Panc1 (cell line): ENCODE measurements at regions not wholly inside any gene's neighbourhood (a gene's known extent, or its start where the extent isn't known, plus 50 kb on each side); places are given as distances from the start of the nearest gene placed in this dataset.

Experiments
- ATAC-seq: fragments of 200-7000 bp; cut with Tn5 transposase; 2 replicates; pipeline ENCODE4 v1.9.1; 2020; ENCODE audit warnings: mild to moderate bottlenecking, moderate library complexity
- BruUV-seq: library from RNA; stranded (reverse); fragments of 400-500 nt; replicated peaks from 2 replicates; lab custom pipeline; 2021; lab: Mats Ljungman, UMichigan
- CTCF ChIA-PET: fragments of 300-600 bp; sonication (Branson Sonifier 250); formaldehyde crosslinking; loops from one replicate; lab custom pipeline; 2022; ENCODE audit warnings: antibody characterized with exemption; lab: Charles Lee
- POLR2A ChIA-PET: fragments of 300-600 bp; sonication (Branson Sonifier 250); formaldehyde crosslinking; loops from one replicate; lab custom pipeline; 2022; ENCODE audit warnings: antibody characterized with exemption; lab: Charles Lee
- DNase-seq: peaks from one replicate; pipeline ENCODE4 v3.0.0-alpha.2; 2010; ENCODE audit warnings: low read depth, low spot score
- H3K27ac ChIP-seq: 2 replicates; pipeline ENCODE4 v1.5.1; 2011; ENCODE audit warnings: mild to moderate bottlenecking, low read length, inconsistent platforms
- H3K27me3 ChIP-seq: fragments of 200-500 bp; sonication (Bioruptor generic); 2 replicates; pipeline ENCODE4 v1.6.0; 2014; ENCODE audit warnings: low read length, inconsistent platforms; ENCODE audit not compliant: control insufficient read depth, insufficient read depth
- H3K36me3 ChIP-seq: fragments of 200-500 bp; sonication (Bioruptor generic); 2 replicates; pipeline ENCODE4 v1.5.1; 2014; ENCODE audit warnings: inconsistent platforms, mild to moderate bottlenecking, low read length, moderate library complexity; ENCODE audit not compliant: control insufficient read depth, insufficient read depth
- H3K4me1 ChIP-seq: 2 replicates; pipeline ENCODE4 v1.5.1; 2011; ENCODE audit warnings: inconsistent platforms, mild to moderate bottlenecking, low read length, moderate library complexity; ENCODE audit not compliant: control insufficient read depth, insufficient read depth
- H3K4me3 ChIP-seq, 2 experiments: 2 replicates each; pipeline ENCODE4 v1.5.1; 2011 to 2012; ENCODE audit warnings: low read depth in 2 of 2, low read length in 2 of 2, mild to moderate bottlenecking in 2 of 2, inconsistent platforms in 1 of 2, moderate library complexity in 1 of 2
- H3K9me3 ChIP-seq: fragments of 200-500 bp; sonication (Bioruptor generic); 2 replicates; pipeline ENCODE4 v1.5.1; 2014; ENCODE audit warnings: low read depth, mild to moderate bottlenecking, inconsistent platforms, low read length, moderate library complexity; ENCODE audit not compliant: control insufficient read depth, insufficient read depth
- CTCF ChIP-seq: fragments of 450-650 bp; IDR thresholded peaks from 2 replicates; pipeline ENCODE4 v1.5.1; 2017; ENCODE audit warnings: mild to moderate bottlenecking
- POLR2AphosphoS5 ChIP-seq: IDR thresholded peaks from 2 replicates; pipeline ENCODE4 v1.6.1; 2012; ENCODE audit warnings: mild to moderate bottlenecking, low read depth, low read length, moderate library complexity
- SIN3A ChIP-seq: IDR thresholded peaks from 2 replicates; pipeline ENCODE4 v1.6.1; 2012; ENCODE audit warnings: low read depth, mild to moderate bottlenecking, low read length, moderate library complexity, borderline replicate concordance; ENCODE audit not compliant: insufficient read depth
- TCF7L2 ChIP-seq: IDR thresholded peaks from 2 replicates; pipeline ENCODE4 v1.6.1; 2011; ENCODE audit warnings: mild to moderate bottlenecking, low read depth, low read length, inconsistent platforms
- in situ Hi-C: cut with HindIII; loops from 2 replicates; pipeline ENCODE4 v1.10.0; 2016; ENCODE audit warnings: low sequenced_read_pairs, low pct_unique_long_range_greater_than_20kb
- intact Hi-C: fragments of 100-400 bp; cut with micrococcal nuclease; formaldehyde crosslinking; loops from one replicate; pipeline ENCODE4 v1.10.0; 2022; ENCODE audit not compliant: unreplicated experiment
- TF ChIP-seq, protein P1 (sequence below), 2 experiments: IDR thresholded peaks; 2 replicates each; pipeline ENCODE4 v1.6.1; 2011 to 2012; ENCODE audit warnings: low read depth in 2 of 2, control low read depth in 1 of 2, low read length in 1 of 2, mild to moderate bottlenecking in 1 of 2, moderate library complexity in 1 of 2; ENCODE audit not compliant: insufficient read depth in 1 of 2

GRCh38 chr13:82088781-82089180, 1747.9 kb upstream of the SPRY2 start:
- no TSS peak for BruUV-seq
- no peaks in the 10 kb centered on the region for H3K9me3 ChIP-seq
- DNase-seq (no peak), ATAC-seq (no peak)
- CTCF ChIA-PET, result no interaction called here
- H3K27me3 ChIP-seq, result no peaks in the 10 kb centered on the region
- TF ChIP-seq TCF7L2 (no peak), POLR2AphosphoS5 (no peak), SIN3A (no peak), CTCF (no peak)
- TF ChIP-seq, protein P1, sequence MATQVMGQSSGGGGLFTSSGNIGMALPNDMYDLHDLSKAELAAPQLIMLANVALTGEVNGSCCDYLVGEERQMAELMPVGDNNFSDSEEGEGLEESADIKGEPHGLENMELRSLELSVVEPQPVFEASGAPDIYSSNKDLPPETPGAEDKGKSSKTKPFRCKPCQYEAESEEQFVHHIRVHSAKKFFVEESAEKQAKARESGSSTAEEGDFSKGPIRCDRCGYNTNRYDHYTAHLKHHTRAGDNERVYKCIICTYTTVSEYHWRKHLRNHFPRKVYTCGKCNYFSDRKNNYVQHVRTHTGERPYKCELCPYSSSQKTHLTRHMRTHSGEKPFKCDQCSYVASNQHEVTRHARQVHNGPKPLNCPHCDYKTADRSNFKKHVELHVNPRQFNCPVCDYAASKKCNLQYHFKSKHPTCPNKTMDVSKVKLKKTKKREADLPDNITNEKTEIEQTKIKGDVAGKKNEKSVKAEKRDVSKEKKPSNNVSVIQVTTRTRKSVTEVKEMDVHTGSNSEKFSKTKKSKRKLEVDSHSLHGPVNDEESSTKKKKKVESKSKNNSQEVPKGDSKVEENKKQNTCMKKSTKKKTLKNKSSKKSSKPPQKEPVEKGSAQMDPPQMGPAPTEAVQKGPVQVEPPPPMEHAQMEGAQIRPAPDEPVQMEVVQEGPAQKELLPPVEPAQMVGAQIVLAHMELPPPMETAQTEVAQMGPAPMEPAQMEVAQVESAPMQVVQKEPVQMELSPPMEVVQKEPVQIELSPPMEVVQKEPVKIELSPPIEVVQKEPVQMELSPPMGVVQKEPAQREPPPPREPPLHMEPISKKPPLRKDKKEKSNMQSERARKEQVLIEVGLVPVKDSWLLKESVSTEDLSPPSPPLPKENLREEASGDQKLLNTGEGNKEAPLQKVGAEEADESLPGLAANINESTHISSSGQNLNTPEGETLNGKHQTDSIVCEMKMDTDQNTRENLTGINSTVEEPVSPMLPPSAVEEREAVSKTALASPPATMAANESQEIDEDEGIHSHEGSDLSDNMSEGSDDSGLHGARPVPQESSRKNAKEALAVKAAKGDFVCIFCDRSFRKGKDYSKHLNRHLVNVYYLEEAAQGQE (IDR thresholded peaks at IDR 0.05; ENCODE audit: insufficient read depth in 1 of 2, low read depth in 2 of 2, low read length in 1 of 2), result no peak
- H3K27ac ChIP-seq, result no peak overlapping the region
- intact Hi-C loops (no loop called here), in situ Hi-C loops (no loop called here)
- H3K4me1 ChIP-seq, result no peaks in the 10 kb centered on the region
- POLR2A ChIA-PET, result no interaction called here
- H3K36me3 ChIP-seq, result no peaks in the 10 kb centered on the region
- no peak overlapping the region for H3K4me3 ChIP-seq

DNA sequence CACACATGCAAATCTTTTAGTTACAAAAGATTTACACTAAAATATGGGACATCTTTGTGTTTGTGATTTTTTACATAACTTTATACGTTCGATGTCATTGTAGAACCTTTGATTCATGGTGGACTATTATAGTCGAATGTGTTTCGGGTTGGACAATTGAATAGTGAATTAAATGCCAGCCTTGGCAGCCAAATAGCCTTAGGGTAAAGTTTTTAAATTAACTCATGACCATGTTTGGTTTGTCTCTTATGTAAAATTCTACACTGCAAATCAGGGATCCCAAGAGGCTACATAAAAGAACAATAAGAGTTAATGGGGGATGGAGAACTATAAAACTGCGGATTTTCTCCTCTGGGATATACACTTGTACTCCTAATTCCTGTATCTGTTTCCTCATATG, 1735.6 kb upstream of the SPRY2 start:
- H3K9me3 ChIP-seq, result no peaks in the 10 kb centered on the region
- ChIA-PET CTCF (no interaction called here), POLR2A (no interaction called here)
- intact Hi-C loops, result no loop called here
- no peak overlapping the region for H3K27ac ChIP-seq
- no peaks in the 10 kb centered on the region for H3K36me3 ChIP-seq
- H3K4me3 ChIP-seq, result no peak overlapping the region
- H3K27me3 ChIP-seq, result no peaks in the 10 kb centered on the region
- no peak for TF ChIP-seq SIN3A
- no peak for TF ChIP-seq POLR2AphosphoS5
- no peak for TF ChIP-seq TCF7L2
- no peak for TF ChIP-seq CTCF
- TF ChIP-seq, protein P1 (IDR thresholded peaks at IDR 0.05; ENCODE audit: insufficient read depth in 1 of 2, low read depth in 2 of 2, low read length in 1 of 2), result no peak
- BruUV-seq, result no TSS peak
- no peak for DNase-seq
- ATAC-seq, result no peak
- H3K4me1 ChIP-seq, result no peaks in the 10 kb centered on the region
- in situ Hi-C loops, result no loop called here
